Astrocyte of the cerebellum (primary cell): ENCODE measurements at regions not wholly inside any gene's neighbourhood (a gene's known extent, or its start where the extent isn't known, plus 50 kb on each side); places are given as distances from the start of the nearest gene placed in this dataset.

Experiments used
- DNase-seq: peaks from one replicate; pipeline ENCODE4 v3.0.0-alpha.2; 2011; ENCODE audit warnings: low read depth
- H3K4me3 ChIP-seq: 2 replicates; pipeline ENCODE4 v1.5.1; 2011; ENCODE audit warnings: mild to moderate bottlenecking, low read depth, low read length, moderate library complexity
- CTCF ChIP-seq: IDR thresholded peaks from 2 replicates; pipeline ENCODE4 v1.5.1; 2012; ENCODE audit warnings: low read length, low read depth, moderate library complexity, mild to moderate bottlenecking; ENCODE audit errors: missing control alignments
- in situ Hi-C: cut with HindIII; loops from 2 replicates; pipeline ENCODE4 v1.10.0; 2017; ENCODE audit warnings: low sequenced_read_pairs

GRCh38 chr11:19441752-19442553 lies 201.2 kb upstream of the E2F8 start:
- TF ChIP-seq CTCF, result no peak
- in situ Hi-C loops, result no loop called here
- H3K4me3 ChIP-seq, result no peak overlapping the region
- peak; percentile 95 for DNase-seq

- H3K4me3 ChIP-seq, result no peak overlapping the region
- in situ Hi-C loops, result no loop called here
- DNase-seq, result no peak
- no peak for TF ChIP-seq CTCF
Observed at GRCh38 chr11:19441288-19441687, 200.5 kb upstream of the E2F8 start.

- no peak overlapping the region for H3K4me3 ChIP-seq
- in situ Hi-C loops, result no loop called here
- DNase-seq, result peak; percentile 87
- TF ChIP-seq CTCF, result no peak
Observed at GRCh38 chr11:19437760-19438159, 197.0 kb upstream of the E2F8 start.

- TF ChIP-seq CTCF, result no peak
- in situ Hi-C loops, result no loop called here
- no peak overlapping the region for H3K4me3 ChIP-seq
- no peak for DNase-seq
Observed at GRCh38 chr11:19436932-19437331, 196.2 kb upstream of the E2F8 start.

GRCh38 chr11:19435306-19435989 lies 194.7 kb upstream of the E2F8 start:
- no peak for TF ChIP-seq CTCF
- DNase-seq, result no peak
- H3K4me3 ChIP-seq, result no peak overlapping the region
- in situ Hi-C loops, result no loop called here

- H3K4me3 ChIP-seq, result no peak overlapping the region
- in situ Hi-C loops, result no loop called here
- DNase-seq, result no peak
- no peak for TF ChIP-seq CTCF
Observed at GRCh38 chr11:19433791-19434190, 193.0 kb upstream of the E2F8 start.
